ENCODE measurements at regions not wholly inside any gene's neighbourhood (a gene's known extent, or its start where the extent isn't known, plus 50 kb on each side); places are given as distances from the start of the nearest gene placed in this dataset.

DNA sequence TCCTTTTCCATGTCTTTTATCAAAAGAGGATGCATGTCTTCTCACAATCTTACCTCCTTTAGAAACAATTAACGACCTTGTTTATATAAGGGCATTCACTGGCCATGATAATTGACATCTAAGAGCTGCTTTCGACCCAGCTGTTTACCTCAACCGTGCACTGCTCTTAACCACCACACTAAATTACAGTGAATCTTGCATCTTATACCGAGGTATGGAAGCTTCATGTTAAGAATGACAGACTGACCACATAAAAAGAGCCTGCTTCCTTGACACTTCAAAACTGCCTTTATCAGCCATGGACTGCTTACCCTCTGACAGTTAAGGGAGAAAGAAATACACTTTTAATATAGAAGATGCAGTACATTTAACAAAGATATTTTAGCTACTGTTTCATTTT is 301.7 kb upstream of the LYPLAL1 start:
- TF ChIP-seq, protein P1, sequence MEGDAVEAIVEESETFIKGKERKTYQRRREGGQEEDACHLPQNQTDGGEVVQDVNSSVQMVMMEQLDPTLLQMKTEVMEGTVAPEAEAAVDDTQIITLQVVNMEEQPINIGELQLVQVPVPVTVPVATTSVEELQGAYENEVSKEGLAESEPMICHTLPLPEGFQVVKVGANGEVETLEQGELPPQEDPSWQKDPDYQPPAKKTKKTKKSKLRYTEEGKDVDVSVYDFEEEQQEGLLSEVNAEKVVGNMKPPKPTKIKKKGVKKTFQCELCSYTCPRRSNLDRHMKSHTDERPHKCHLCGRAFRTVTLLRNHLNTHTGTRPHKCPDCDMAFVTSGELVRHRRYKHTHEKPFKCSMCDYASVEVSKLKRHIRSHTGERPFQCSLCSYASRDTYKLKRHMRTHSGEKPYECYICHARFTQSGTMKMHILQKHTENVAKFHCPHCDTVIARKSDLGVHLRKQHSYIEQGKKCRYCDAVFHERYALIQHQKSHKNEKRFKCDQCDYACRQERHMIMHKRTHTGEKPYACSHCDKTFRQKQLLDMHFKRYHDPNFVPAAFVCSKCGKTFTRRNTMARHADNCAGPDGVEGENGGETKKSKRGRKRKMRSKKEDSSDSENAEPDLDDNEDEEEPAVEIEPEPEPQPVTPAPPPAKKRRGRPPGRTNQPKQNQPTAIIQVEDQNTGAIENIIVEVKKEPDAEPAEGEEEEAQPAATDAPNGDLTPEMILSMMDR (IDR thresholded peaks at IDR 0.05): no peak
- Mint-ChIP-seq H3K9me3 (ENCODE audit: low read depth) (peaks cover 3% of the 10 kb centered on the region), H3K27ac (ENCODE audit: unreplicated experiment) (no peak overlapping the region), H3K4me1 (ENCODE audit: low read depth) (peaks cover 6% of the 10 kb centered on the region), H3K27me3 (ENCODE audit: low read depth) (no peaks in the 10 kb centered on the region), H3K4me3 (ENCODE audit: unreplicated experiment) (no peak overlapping the region), H3K36me3 (ENCODE audit: low read depth) (no peaks in the 10 kb centered on the region)
- no peak for DNase-seq (ENCODE audit: low spot score)

DNA sequence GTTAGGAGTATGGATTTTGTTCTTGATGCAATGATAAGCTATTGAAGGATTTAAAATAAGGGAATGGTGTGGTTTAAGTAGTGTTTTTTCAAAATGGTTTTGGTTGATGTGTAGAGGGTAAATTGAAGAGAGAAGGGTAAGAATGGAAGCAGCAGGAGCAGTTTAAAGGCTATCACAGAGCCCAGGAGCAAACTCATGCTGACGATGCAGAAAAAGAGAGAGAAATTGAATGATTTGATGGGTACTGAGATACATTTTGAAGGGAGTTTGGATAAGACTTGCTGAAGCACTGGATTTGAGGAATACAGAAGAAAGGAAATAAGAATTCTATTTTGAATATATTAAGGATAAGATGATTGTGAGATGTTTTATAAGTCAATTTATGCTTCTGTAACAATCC is 300.8 kb upstream of the LYPLAL1 start:
- Mint-ChIP-seq H3K9me3 (ENCODE audit: low read depth) (peaks cover 3% of the 10 kb centered on the region), H3K36me3 (ENCODE audit: low read depth) (no peaks in the 10 kb centered on the region), H3K4me3 (ENCODE audit: unreplicated experiment) (no peak overlapping the region), H3K4me1 (ENCODE audit: low read depth) (peaks cover 6% of the 10 kb centered on the region), H3K27ac (ENCODE audit: unreplicated experiment) (no peak overlapping the region), H3K27me3 (ENCODE audit: low read depth) (no peaks in the 10 kb centered on the region)
- DNase-seq (ENCODE audit: low spot score): no peak
- TF ChIP-seq, protein P1 (IDR thresholded peaks at IDR 0.05): no peak

DNA sequence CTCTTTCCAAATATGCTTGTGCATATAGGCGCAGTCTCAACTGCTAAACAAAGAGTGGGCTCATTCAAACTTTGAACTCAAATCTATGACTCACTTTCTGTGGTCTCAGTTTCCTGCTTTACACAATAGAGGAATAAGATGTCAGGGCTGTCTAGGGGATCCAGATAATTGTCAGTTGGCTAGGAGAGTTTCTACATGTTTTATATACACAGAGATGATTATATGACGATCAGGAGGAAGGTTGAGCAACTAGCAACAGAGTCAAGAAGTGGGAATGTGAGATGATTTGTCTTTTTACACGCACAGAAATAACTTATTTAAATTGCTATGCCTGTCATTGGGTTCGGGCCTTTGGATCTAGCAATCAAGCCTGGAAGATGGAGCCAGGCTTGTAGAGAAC is 299.4 kb upstream of the LYPLAL1 start:
- Mint-ChIP-seq H3K4me1 (ENCODE audit: low read depth) (peaks cover 4% of the 10 kb centered on the region), H3K4me3 (ENCODE audit: unreplicated experiment) (no peak overlapping the region), H3K27ac (ENCODE audit: unreplicated experiment) (no peak overlapping the region), H3K36me3 (ENCODE audit: low read depth) (no peaks in the 10 kb centered on the region), H3K9me3 (ENCODE audit: low read depth) (peaks cover 3% of the 10 kb centered on the region), H3K27me3 (ENCODE audit: low read depth) (no peaks in the 10 kb centered on the region)
- TF ChIP-seq, protein P1 (IDR thresholded peaks at IDR 0.05): no peak
- no peak for DNase-seq (ENCODE audit: low spot score)

DNA sequence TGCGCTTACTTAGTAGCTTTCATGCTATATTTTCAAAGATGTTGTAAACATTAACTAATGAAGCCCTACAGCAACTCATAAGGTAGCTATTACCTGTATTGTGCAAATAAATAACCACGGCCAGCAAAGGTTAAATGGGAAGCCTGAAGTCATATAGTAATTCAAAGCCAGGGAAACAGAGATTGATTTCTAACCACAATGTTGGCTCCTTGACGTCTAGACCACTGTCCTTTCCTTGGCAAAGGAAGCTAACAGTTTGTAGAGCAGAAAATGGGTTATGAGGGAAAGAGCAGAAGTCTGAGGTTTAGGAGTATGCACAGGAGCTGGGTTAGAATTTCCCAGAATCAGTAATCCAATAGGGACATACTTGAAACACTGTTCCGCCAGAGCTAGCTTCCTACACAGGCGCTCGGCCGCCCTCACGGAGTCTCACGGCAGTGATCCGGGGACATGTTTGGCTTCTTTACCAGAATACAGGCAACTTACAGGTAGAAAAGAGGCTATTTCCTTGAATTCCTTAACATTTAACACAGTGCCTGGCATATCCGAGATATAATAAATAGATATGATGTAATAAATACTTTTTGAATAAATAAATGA is 298.8 kb upstream of the LYPLAL1 start:
- Mint-ChIP-seq H3K27me3 (ENCODE audit: low read depth) (no peaks in the 10 kb centered on the region), H3K27ac (ENCODE audit: unreplicated experiment) (no peak overlapping the region), H3K4me3 (ENCODE audit: unreplicated experiment) (no peak overlapping the region), H3K36me3 (ENCODE audit: low read depth) (no peaks in the 10 kb centered on the region), H3K9me3 (ENCODE audit: low read depth) (peaks cover 3% of the 10 kb centered on the region), H3K4me1 (ENCODE audit: low read depth) (peaks cover 4% of the 10 kb centered on the region)
- DNase-seq (ENCODE audit: low spot score): no peak
- TF ChIP-seq, protein P1 (IDR thresholded peaks at IDR 0.05): no peak

DNA sequence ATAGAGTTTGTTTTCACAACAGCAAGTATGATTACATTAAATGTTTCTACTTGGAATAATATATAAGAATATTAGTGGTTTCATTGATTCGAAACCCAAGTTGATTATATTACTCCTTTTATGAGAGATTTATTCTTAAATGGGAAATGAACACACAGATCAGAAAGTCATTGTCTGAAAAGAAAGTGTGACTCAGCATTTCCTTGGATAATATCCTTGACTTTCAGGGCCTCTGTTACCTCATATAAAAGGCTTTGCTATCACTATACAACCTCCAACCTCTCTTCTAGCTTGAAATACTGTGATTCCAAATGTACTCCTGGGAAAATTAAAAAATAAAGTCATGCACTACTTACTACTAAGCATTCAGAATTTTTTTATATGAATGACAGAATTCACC is 295.3 kb upstream of the LYPLAL1 start:
- no peak for DNase-seq (ENCODE audit: low spot score)
- no peaks in the 10 kb centered on the region for H3K9me3 Mint-ChIP-seq (ENCODE audit: low read depth)
- H3K36me3 Mint-ChIP-seq (ENCODE audit: low read depth): no peaks in the 10 kb centered on the region
- no peak overlapping the region for H3K27ac Mint-ChIP-seq (ENCODE audit: unreplicated experiment)
- peaks cover 7% of the 10 kb centered on the region for H3K4me1 Mint-ChIP-seq (ENCODE audit: low read depth)
- H3K4me3 Mint-ChIP-seq (ENCODE audit: unreplicated experiment): no peak overlapping the region
- H3K27me3 Mint-ChIP-seq (ENCODE audit: low read depth): no peaks in the 10 kb centered on the region
- TF ChIP-seq, protein P1 (IDR thresholded peaks at IDR 0.05): no peak

All from chondrocyte (in vitro differentiated cells).